SK-N-SH (cell line): ENCODE measurements at regions not wholly inside any gene's neighbourhood (a gene's known extent, or its start where the extent isn't known, plus 50 kb on each side); places are given as distances from the start of the nearest gene placed in this dataset.

Experiments used
- CTCF ChIA-PET: fragments of 300-600, 350-600 bp; formaldehyde crosslinking; extraction: SDS; loops from one replicate; lab custom pipeline; 2021; lab: Yijun Ruan, JAX
- POLR2A ChIA-PET: fragments of 350-600 bp; sonication (Branson Sonifier 250); formaldehyde crosslinking; extraction: SDS; loops from one replicate; lab custom pipeline; 2020; ENCODE audit warnings: antibody characterized with exemption, inconsistent platforms; lab: Yijun Ruan, JAX
- DNase-seq: peaks from one replicate; pipeline ENCODE4 v3.0.0; 2012
- H2AFZ ChIP-seq: fragments of 200-600 bp; sonication (generic); 2 replicates; pipeline ENCODE4 v1.8.1; 2016; ENCODE audit warnings: antibody characterized with exemption, mild to moderate bottlenecking, low read depth
- H3F3A ChIP-seq: fragments of 200-600 bp; sonication (generic); replicated peaks from 2 replicates; pipeline ENCODE3; 2016; ENCODE audit warnings: antibody characterized with exemption, mild to moderate bottlenecking; ENCODE audit not compliant: insufficient read depth
- H3K27ac ChIP-seq, 2 experiments: fragments of 200-500 bp in 1 of 2; fragments of 200-600 bp in 1 of 2; sonication (Bioruptor generic) in 1 of 2; sonication (generic), shearing (Covaris generic) in 1 of 2; 2 replicates each; pipeline versions ENCODE4 v1.5.1 to v1.6.1; 2014 to 2016; ENCODE audit warnings: low read depth in 2 of 2, inconsistent platforms in 1 of 2, low read length in 1 of 2, mild to moderate bottlenecking in 1 of 2, mixed read lengths in 1 of 2
- H3K27me3 ChIP-seq: fragments of 200-600 bp; sonication (generic), shearing (Covaris generic); 2 replicates; pipeline ENCODE4 v1.6.1; 2016; ENCODE audit warnings: mixed run types; ENCODE audit not compliant: insufficient read depth
- H3K36me3 ChIP-seq, 2 experiments: fragments of 200-500 bp in 1 of 2; fragments of 200-600 bp in 1 of 2; sonication (Bioruptor generic) in 1 of 2; sonication (generic) in 1 of 2; replicated peaks in 1 of 2; 2 replicates each; pipeline versions ENCODE3 to v1.5.1; 2014 to 2016; ENCODE audit warnings: low read length in 1 of 2, mild to moderate bottlenecking in 1 of 2; ENCODE audit not compliant: insufficient read depth in 2 of 2, control insufficient read depth in 1 of 2
- H3K4me1 ChIP-seq, 2 experiments: fragments of 200-500 bp in 1 of 2; fragments of 200-600 bp in 1 of 2; sonication (Bioruptor generic) in 1 of 2; sonication (generic), shearing (Covaris generic) in 1 of 2; 2 replicates each; pipeline versions ENCODE4 v1.5.1 to v1.6.1; 2014 to 2016; ENCODE audit warnings: low read depth in 1 of 2, low read length in 1 of 2, mixed run types in 1 of 2; ENCODE audit not compliant: insufficient read depth in 2 of 2, control insufficient read depth in 1 of 2
- H3K4me2 ChIP-seq: fragments of 200-600 bp; sonication (generic), shearing (Covaris generic); 2 replicates; pipeline ENCODE4 v1.6.1; 2017; ENCODE audit warnings: mixed run types
- H3K4me3 ChIP-seq, 2 experiments: fragments of 200-500 bp in 1 of 2; fragments of 200-600 bp in 1 of 2; sonication (Bioruptor generic) in 1 of 2; sonication (generic), shearing (Covaris generic) in 1 of 2; 2 replicates each; pipeline versions ENCODE4 v1.5.1 to v1.8.1; 2014 to 2016; ENCODE audit warnings: low read depth in 2 of 2, inconsistent platforms in 1 of 2, low read length in 1 of 2, mild to moderate bottlenecking in 1 of 2, mixed read lengths in 1 of 2, moderate library complexity in 1 of 2
- H3K79me2 ChIP-seq: fragments of 200-600 bp; sonication (generic); 2 replicates; pipeline ENCODE4 v1.8.1; 2017; ENCODE audit warnings: mild to moderate bottlenecking; ENCODE audit not compliant: insufficient read depth
- H3K9ac ChIP-seq: fragments of 200-600 bp; sonication (generic); 2 replicates; pipeline ENCODE4 v1.6.1; 2017; ENCODE audit warnings: mixed run types
- H3K9me2 ChIP-seq: fragments of 200-600 bp; sonication (generic); 2 replicates; pipeline ENCODE4 v1.6.1; 2017; ENCODE audit warnings: mixed run types
- H3K9me3 ChIP-seq: fragments of 200-600 bp; sonication (generic); 2 replicates; pipeline ENCODE4 v1.6.1; 2017; ENCODE audit warnings: mixed run types, mild to moderate bottlenecking, moderate library complexity
- H4K20me1 ChIP-seq: fragments of 200-600 bp; sonication (generic); 2 replicates; pipeline ENCODE4 v1.6.1; 2017; ENCODE audit warnings: mild to moderate bottlenecking, mixed run types; ENCODE audit not compliant: insufficient read depth
- CHD2 ChIP-seq: fragments of 150-350 bp; IDR thresholded peaks from 2 replicates; pipeline ENCODE4 v1.6.1; 2018; ENCODE audit warnings: low read length; ENCODE audit not compliant: partially characterized antibody
- EP300 ChIP-seq, 2 experiments: IDR thresholded peaks; 2 replicates each; pipeline versions ENCODE4 v1.4.0 to v1.6.1; 2012; ENCODE audit warnings: borderline replicate concordance in 1 of 2, low read depth in 1 of 2, low read length in 1 of 2
- EZH2phosphoT487 ChIP-seq: fragments of 200-600 bp; sonication (generic); IDR thresholded peaks from 2 replicates; pipeline ENCODE4 v1.6.1; 2017; ENCODE audit warnings: low read depth, mixed run types, mild to moderate bottlenecking, antibody characterized with exemption, moderate library complexity, borderline replicate concordance
- FOSL2 ChIP-seq: IDR thresholded peaks from 2 replicates; pipeline ENCODE4 v1.4.0; 2012; ENCODE audit warnings: low read depth, mild to moderate bottlenecking, moderate library complexity, borderline replicate concordance
- FOXJ3 ChIP-seq: sonication (generic); formaldehyde crosslinking; IDR thresholded peaks from 2 replicates; pipeline ENCODE4 v1.5.1; 2020; ENCODE audit warnings: mild to moderate bottlenecking, missing genetic modification reagents
- FOXM1 ChIP-seq: IDR thresholded peaks from 2 replicates; pipeline ENCODE4 v1.4.0; 2012; ENCODE audit warnings: low read depth, mild to moderate bottlenecking
- GATA2 ChIP-seq: sonication (generic); formaldehyde crosslinking; IDR thresholded peaks from 2 replicates; pipeline ENCODE4 v1.5.0; 2020; ENCODE audit warnings: mild to moderate bottlenecking, missing genetic modification reagents
- MEF2A ChIP-seq: IDR thresholded peaks from 2 replicates; pipeline ENCODE4 v1.4.0; 2012; ENCODE audit warnings: low read depth, borderline replicate concordance
- RAD21 ChIP-seq: IDR thresholded peaks from 2 replicates; pipeline ENCODE4 v1.6.1; 2012; ENCODE audit warnings: mild to moderate bottlenecking, low read length
- RCOR1 ChIP-seq: fragments of 150-350 bp; IDR thresholded peaks from 2 replicates; pipeline ENCODE4 v1.6.1; 2017; ENCODE audit warnings: antibody characterized with exemption, low read length
- RXRA ChIP-seq: IDR thresholded peaks from 2 replicates; pipeline ENCODE4 v1.4.0; 2012; ENCODE audit warnings: low read depth, mild to moderate bottlenecking, borderline replicate concordance
- TCF12 ChIP-seq: IDR thresholded peaks from 2 replicates; pipeline ENCODE4 v1.4.0; 2012
- YY1 ChIP-seq: IDR thresholded peaks from 2 replicates; pipeline ENCODE4 v1.4.0; 2012; ENCODE audit warnings: low read depth, mild to moderate bottlenecking
- WGBS: methylation state at CpG from one replicate; pipeline ENCODE4 v1.1.6; 2017; ENCODE audit warnings: low lambda C conversion rate; 5-methylcytosine and 5-hydroxymethylcytosine counted together
- TF ChIP-seq, protein P1 (sequence below): fragments of 150-350 bp; IDR thresholded peaks from 2 replicates; pipeline ENCODE4 v1.6.1; 2016; ENCODE audit warnings: mild to moderate bottlenecking, low read depth, low read length
- TF ChIP-seq, protein P2 (sequence below): fragments of 150-350 bp; IDR thresholded peaks from 2 replicates; pipeline ENCODE4 v1.6.1; 2017; ENCODE audit warnings: antibody characterized with exemption, low read length, low read depth, borderline replicate concordance
- TF ChIP-seq, protein P3 (sequence below): IDR thresholded peaks from 2 replicates; pipeline ENCODE4 v1.4.0; 2012; ENCODE audit warnings: low read depth, borderline replicate concordance

DNA sequence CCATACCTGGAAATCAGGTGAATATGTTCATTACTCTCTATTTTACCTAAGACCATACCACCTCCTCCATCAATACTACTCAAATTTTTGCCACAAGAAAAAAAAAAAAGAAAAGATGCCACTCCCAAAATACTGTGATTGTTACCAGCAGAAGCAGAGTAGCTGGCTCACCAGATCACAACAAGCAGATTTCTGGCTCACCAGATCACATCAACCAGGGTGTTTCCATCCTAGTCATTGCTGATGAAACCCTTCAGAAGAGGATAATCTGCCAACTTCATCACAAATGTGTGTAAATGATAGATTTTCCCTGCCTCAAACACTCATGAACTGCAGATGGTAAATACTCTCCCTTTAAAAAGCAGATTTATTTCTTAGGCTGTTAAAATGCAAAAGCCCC is 109.7 kb upstream of the NAMPT start:
- Histone ChIP-seq H3K27me3 (no peaks in the 10 kb centered on the region), H3K9me2 (0 out of 2 replicates have a peak, but pooled peaks cover under 1% of the 10 kb centered on the region), H3K4me2 (no peak overlapping the region), H3K4me1 (no peaks in the 10 kb centered on the region), H3F3A (no peaks in the 10 kb centered on the region), H3K36me3 (no peaks in the 10 kb centered on the region), H3K9me3 (no peaks in the 10 kb centered on the region), H2AFZ (no peak overlapping the region), H3K9ac (no peak overlapping the region), H4K20me1 (no peaks in the 10 kb centered on the region), H3K79me2 (no peaks in the 10 kb centered on the region), H3K27ac (no peak overlapping the region), H3K4me3 (no peak overlapping the region)
- no peak for DNase-seq
- TF ChIP-seq, protein P1, sequence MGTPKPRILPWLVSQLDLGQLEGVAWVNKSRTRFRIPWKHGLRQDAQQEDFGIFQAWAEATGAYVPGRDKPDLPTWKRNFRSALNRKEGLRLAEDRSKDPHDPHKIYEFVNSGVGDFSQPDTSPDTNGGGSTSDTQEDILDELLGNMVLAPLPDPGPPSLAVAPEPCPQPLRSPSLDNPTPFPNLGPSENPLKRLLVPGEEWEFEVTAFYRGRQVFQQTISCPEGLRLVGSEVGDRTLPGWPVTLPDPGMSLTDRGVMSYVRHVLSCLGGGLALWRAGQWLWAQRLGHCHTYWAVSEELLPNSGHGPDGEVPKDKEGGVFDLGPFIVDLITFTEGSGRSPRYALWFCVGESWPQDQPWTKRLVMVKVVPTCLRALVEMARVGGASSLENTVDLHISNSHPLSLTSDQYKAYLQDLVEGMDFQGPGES: no peak
- TF ChIP-seq TCF12 (no peak), RCOR1 (no peak), MEF2A (no peak), YY1 (no peak), GATA2 (no peak), RAD21 (no peak)
- TF ChIP-seq, protein P2, sequence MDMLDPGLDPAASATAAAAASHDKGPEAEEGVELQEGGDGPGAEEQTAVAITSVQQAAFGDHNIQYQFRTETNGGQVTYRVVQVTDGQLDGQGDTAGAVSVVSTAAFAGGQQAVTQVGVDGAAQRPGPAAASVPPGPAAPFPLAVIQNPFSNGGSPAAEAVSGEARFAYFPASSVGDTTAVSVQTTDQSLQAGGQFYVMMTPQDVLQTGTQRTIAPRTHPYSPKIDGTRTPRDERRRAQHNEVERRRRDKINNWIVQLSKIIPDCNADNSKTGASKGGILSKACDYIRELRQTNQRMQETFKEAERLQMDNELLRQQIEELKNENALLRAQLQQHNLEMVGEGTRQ: no peak
- POLR2A ChIA-PET: no interaction called here
- CTCF ChIA-PET: no interaction called here

DNA sequence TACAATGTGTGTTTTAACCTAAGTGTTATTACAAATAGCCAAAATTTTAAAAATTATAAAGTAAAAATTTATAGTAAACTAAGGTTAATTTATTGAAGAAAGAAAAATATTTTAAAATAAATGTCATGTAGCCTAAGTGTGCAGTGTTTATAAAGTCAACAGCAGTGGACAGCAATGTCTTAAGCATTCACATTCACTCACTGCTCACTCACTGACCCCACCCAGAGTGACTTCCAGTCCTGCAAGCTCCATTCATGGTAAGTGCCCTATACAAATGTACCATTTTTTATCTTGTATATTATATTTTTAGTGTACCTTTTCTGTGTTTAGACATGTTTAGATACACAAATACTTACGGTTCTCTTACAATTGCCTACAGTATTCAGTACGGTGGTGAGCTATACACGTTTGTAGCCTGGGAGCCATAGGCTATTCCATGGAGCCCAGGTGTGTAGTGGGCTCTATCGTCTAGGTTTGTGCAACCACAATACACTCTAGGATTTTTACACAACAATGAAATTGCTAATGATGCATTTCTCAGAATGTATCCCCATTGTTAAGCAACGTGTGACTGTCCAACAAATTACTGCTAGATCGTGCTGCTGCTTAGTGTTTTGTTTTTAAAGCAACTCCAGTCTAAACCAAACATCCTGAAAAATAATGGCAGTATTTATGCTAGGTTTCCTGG is 108.9 kb upstream of the NAMPT start:
- ChIA-PET CTCF (no interaction called here), POLR2A (no interaction called here)
- Histone ChIP-seq H3K4me1 (no peaks in the 10 kb centered on the region), H3K9me2 (0 out of 2 replicates have a peak, but pooled peaks cover 3% of the 10 kb centered on the region), H4K20me1 (no peaks in the 10 kb centered on the region), H3K27ac (no peak overlapping the region), H3K4me2 (no peak overlapping the region), H2AFZ (no peak overlapping the region), H3K27me3 (no peaks in the 10 kb centered on the region), H3K4me3 (no peak overlapping the region), H3K36me3 (no peaks in the 10 kb centered on the region), H3F3A (no peaks in the 10 kb centered on the region), H3K79me2 (no peaks in the 10 kb centered on the region), H3K9me3 (no peaks in the 10 kb centered on the region), H3K9ac (no peak overlapping the region)
- TF ChIP-seq TCF12 (no peak), FOXM1 (no peak), EP300 (IDR thresholded peaks at IDR 0.05; ENCODE audit: borderline replicate concordance in 1 of 2, low read depth in 1 of 2, low read length in 1 of 2) (no peak), YY1 (no peak), FOXJ3 (CRISPR knock-in tag) (no peak), RXRA (no peak), EZH2phosphoT487 (no peak), CHD2 (no peak), MEF2A (no peak), FOSL2 (no peak)
- TF ChIP-seq, protein P3, sequence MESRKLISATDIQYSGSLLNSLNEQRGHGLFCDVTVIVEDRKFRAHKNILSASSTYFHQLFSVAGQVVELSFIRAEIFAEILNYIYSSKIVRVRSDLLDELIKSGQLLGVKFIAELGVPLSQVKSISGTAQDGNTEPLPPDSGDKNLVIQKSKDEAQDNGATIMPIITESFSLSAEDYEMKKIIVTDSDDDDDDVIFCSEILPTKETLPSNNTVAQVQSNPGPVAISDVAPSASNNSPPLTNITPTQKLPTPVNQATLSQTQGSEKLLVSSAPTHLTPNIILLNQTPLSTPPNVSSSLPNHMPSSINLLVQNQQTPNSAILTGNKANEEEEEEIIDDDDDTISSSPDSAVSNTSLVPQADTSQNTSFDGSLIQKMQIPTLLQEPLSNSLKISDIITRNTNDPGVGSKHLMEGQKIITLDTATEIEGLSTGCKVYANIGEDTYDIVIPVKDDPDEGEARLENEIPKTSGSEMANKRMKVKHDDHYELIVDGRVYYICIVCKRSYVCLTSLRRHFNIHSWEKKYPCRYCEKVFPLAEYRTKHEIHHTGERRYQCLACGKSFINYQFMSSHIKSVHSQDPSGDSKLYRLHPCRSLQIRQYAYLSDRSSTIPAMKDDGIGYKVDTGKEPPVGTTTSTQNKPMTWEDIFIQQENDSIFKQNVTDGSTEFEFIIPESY: no peak
- WGBS: 76% methylated on average over 6 of the region's 6 CpGs
- DNase-seq: no peak
